GM12872 (cell line): ENCODE measurements at regions not wholly inside any gene's neighbourhood (a gene's known extent, or its start where the extent isn't known, plus 50 kb on each side); places are given as distances from the start of the nearest gene placed in this dataset.

Experiments
- TF ChIP-seq, protein P1 (sequence below): IDR thresholded peaks from 3 replicates; pipeline ENCODE4 v1.5.1; 2011; ENCODE audit warnings: low read depth, mild to moderate bottlenecking, low read length, moderate library complexity; ENCODE audit not compliant: insufficient read depth

DNA sequence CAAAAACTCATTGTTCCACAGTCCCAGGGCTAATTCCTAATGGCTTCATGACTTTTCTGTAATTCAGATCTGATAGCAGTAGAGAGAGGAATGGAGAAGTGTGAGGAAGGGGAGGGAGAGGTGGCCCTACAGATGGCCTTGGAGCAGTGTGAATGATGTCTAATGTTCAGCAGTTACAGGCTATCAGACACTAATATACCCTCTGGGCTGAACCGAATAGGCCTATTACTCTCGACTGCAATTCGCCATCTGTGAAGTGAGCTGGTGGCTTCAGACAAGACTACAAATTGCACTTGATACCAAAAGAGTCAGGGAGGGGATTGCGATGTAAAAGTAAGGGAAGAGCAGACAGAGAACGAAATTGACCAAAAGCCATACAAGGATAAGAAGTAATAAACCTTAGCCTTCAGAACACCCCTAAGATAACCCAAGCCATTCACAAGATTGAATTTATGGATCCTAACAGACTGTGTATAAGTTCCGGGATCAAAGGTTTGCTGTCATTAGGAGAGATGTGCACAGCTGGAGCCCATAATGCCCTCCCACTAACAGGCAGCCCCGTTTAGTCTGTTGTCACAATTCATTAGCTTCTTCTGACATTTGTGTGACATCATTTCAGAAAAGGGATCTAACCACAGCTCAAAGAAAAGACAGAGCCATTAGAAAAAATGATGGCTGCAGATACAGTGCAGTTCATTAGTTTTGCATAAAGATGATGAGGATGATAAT, 642.4 kb upstream of the API5 start:
- TF ChIP-seq, protein P1, sequence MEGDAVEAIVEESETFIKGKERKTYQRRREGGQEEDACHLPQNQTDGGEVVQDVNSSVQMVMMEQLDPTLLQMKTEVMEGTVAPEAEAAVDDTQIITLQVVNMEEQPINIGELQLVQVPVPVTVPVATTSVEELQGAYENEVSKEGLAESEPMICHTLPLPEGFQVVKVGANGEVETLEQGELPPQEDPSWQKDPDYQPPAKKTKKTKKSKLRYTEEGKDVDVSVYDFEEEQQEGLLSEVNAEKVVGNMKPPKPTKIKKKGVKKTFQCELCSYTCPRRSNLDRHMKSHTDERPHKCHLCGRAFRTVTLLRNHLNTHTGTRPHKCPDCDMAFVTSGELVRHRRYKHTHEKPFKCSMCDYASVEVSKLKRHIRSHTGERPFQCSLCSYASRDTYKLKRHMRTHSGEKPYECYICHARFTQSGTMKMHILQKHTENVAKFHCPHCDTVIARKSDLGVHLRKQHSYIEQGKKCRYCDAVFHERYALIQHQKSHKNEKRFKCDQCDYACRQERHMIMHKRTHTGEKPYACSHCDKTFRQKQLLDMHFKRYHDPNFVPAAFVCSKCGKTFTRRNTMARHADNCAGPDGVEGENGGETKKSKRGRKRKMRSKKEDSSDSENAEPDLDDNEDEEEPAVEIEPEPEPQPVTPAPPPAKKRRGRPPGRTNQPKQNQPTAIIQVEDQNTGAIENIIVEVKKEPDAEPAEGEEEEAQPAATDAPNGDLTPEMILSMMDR = no peak

DNA sequence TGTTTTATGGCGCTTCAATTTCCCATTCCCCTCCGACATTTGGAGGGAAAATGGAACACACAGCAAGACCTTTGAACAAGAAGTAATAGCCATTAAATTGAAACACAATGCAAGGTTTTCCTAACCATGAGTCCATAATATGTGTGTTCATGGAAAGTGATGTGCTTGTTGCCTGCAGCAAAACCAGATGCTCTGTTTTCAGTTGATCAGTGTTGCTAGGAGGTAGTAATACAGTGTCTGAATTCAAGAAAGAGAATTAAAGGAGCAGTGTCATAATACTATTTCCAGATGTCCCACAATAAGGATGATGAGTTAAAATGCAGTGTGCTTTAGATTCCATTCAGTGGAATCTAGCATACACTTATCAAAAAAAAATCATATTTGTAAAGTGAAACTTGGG, 637.4 kb upstream of the API5 start:
- TF ChIP-seq, protein P1 = no peak

DNA sequence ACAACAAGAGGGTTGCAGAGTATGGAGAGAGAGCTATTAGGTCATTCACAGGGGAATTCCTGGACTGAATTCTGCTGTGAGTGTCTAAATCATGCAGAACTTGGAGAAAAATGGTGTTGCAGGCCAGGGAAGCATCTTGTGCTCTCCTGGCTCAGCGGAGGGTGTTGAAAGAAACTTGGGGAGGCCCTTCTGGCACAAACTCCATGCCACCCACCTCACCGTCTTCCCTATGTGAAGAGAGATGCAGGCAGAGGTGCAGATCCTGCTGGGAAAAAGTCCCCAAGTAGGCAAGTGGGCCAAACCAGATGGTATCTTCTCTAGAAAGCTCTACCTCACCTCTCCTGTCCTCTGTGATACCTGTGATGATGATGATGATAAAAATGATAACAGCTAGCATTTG, 604.3 kb upstream of the API5 start:
- TF ChIP-seq, protein P1 = no peak

DNA sequence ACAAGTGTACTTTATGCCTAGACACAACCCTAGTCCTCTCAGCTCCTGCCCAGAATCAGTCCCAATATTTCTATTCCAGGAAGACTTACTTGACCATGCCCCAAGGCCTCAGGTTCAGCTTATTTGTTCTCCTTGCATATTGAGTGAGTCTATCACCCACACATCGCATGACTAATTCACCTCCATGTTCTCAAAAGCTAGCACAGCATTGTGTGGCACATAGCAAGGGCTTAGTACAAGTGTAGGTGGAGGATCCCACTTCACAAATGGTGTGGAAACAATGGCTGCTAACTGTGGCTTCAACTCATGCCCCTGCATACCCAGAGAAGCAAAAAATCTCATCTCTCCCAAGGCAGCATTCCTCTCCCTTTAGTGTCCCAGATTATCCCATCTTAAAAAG, 602.6 kb upstream of the API5 start:
- TF ChIP-seq, protein P1 = no peak

DNA sequence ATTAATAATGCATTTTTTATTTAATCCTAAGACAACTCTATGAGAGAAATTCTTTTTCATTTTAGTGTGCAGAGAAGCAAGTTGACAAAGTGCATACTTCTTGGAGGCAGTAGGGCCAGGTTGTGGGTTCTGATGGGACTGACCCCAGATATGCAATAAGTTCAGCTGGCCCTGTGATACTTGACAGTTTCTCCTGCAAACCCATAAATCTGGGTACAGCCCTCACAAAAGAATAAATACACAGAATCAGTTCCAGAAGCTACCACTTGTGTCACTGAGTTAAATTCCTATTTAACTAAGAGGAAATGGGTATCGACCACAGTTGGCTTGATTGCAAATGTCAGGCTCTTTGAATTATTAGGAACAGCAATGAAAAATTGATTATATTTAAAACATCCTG, 598.5 kb upstream of the API5 start:
- TF ChIP-seq, protein P1 = no peak

DNA sequence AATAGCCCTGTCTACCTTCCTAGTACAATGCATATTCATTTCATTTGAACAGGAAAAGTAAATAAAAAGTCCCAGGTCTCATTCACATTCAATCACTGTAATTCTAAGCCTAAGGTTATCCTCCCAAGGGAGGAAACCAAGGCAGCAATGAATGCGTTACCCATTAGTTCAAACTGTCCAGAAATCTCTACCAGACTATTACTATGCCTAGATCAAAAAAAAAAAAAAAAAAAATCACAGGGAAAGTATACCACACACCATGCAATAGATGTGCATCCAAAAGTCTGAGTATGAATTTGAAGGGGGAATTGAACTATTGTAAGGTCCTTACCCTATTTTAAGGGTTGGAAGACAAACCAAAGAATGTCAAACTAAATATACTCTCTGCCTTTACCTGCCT, 598.0 kb upstream of the API5 start:
- TF ChIP-seq, protein P1 = no peak

DNA sequence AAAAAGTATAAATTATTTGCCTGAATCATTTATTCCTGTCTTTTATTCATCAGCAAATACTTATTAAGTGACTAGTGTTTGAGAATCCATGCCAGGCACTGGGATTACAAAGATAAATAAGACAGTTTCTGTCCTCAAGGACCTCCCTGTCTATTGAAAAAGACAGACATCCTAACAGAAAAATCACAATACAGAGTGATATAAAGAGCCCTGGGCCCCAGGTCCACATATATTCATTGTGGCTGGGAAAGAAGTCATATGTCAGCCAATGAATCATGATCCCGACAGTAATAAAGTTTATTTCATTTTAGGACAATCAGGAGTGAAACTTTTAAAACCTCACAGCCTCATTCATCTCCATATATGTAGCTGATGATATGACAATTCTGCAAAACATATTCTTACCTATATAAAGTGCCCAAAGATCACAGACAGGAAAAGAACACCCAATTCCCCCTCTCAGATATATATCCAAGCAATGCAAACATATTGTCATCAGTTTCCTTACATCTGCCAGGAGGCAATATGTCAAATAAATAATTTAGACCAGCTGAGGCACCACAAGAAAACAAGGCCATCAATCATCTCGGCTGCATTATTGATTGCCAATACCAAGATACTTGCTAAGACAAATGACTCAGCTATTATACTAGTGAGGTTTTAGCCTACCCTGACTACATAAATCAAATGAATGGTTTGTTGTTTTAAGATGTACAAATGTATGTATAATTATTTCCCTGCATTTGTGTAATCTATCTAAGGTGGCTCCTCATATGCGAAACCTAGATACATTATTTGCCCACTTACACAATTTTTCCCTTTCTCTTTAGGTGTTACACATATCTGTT, 590.9 kb upstream of the API5 start:
- TF ChIP-seq, protein P1 = no peak
